HT-29 (cell line): ENCODE measurements at regions not wholly inside any gene's neighbourhood (a gene's known extent, or its start where the extent isn't known, plus 50 kb on each side); places are given as distances from the start of the nearest gene placed in this dataset.
A peak's percentile ranks its signal among the peaks of the same experiment; 100 is the strongest.
"Not testable (repeated sequence)": the region's sequence is repeated elsewhere in the genome, so short reads cannot be mapped to it uniquely, and the experiment has no call there.

Source experiments
- DNase-seq: peaks from one replicate; pipeline ENCODE4 v3.0.0-alpha.2; 2015; ENCODE audit warnings: low spot score

- DNase-seq = no peak
Observed at GRCh38 chr10:31123946-31124345, 92.3 kb upstream of the ZNF438 start.

GRCh38 chr10:31124852-31125251 lies 93.2 kb upstream of the ZNF438 start:
- DNase-seq = no peak

GRCh38 chr10:31125789-31126188 lies 94.1 kb upstream of the ZNF438 start:
- no peak for DNase-seq

GRCh38 chr10:31126593-31126992 lies 94.9 kb upstream of the ZNF438 start:
- DNase-seq = no peak

- no peak for DNase-seq
Observed at GRCh38 chr10:31128536-31128935, 96.9 kb upstream of the ZNF438 start.

DNA sequence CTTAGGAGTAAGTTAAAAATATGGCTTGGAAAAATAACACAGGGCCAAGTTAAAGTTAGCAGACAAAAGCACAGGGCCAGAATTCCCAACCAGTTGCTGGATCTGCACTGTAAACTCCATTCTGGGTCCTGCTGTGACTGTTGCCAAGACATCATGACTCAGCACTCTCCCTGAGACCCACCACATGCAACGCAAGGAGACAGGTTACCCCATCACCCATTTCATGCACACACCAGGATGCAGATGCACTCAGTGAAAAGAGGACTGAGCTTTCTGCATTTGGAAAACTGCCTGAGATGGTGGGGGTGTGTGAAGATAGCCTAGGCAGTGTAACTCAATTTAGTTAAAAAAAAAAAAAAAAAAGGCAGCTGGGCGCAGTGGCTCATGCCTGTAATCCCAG lies 97.6 kb upstream of the ZNF438 start:
- DNase-seq = no peak

DNA sequence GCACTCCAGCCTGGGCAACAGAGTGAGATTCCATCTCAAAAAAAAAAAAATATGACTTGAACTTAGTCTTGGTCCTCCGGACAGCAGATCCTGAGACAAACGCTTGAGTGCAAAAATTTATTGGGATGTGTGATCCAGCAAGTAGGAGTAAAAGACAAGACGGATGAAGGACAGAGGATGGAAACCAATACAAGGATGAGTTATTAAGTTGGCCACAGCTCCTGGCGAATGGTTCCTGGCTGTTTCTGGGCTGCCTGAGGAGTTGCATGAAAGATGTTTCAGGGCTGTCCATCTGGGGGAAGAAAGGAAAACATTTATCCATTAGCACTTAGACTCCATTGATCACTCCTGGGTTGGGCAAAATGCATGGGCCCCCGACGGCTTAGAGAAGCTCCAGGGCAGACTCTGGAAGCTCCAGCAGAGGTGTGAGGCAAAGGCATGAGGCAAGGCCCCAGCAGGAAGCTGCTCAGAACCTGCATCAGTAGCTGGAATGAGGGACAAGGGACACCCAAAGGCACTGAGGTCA lies 98.3 kb upstream of the ZNF438 start:
- no peak for DNase-seq

- DNase-seq = no peak
Observed at GRCh38 chr10:31130406-31130805, 98.7 kb upstream of the ZNF438 start.

GRCh38 chr10:31131251-31131650 lies 99.6 kb upstream of the ZNF438 start:
- no peak for DNase-seq

DNA sequence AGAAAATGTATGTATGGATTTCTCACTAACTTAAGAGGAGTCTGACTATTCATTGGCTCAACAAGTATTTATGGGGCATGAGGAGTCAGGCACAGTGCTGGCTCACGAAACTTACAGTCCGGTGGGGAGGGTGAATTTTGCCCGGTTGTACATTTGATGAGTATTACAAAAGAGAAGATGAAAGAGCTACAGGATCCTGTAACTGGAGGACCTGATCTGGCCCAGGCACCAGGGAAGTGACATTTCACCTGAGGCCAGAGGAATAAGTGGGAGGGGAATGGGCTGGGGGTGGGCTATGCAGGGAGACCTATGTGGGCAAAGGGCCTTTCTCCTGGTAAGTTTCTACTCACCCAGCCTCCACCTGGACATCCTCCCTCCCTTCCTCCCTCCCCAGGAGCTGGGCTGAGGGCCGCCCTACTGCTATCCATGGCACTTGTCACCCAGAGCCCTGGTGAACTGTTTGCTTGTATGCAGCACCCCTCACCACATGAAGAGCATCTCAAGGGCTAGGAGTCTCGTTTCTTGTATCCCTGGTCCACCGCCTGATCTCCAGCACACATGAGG lies 101.1 kb upstream of the ZNF438 start:
- no peak for DNase-seq

DNA sequence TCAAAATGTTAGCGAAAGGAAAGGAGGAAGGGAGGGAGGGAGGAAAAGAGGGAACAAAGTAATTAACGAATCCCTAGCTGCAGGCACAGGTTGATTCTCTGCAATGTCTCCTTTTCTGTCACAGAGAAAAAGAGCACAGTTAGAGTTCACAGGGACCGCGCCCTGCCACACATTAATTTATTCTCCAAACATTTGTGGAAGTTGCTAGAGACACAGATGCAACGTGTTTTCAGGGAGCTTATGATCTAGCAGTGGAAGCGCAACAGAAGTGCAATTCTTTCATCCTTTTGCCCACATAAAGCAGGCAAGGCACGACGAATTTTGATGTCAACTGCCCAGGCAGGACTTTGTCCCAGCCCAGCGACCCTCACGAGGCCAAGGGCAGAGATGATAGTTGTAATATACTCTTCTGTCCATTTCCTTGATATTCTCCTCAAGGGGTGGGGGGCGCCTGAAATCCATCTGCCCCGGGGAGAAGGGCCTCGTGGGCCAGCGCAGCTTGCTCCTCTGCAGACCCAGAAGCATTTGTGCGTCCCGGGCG lies 101.7 kb upstream of the ZNF438 start:
- no peak for DNase-seq

GRCh38 chr10:31133792-31134310 lies 102.2 kb upstream of the ZNF438 start:
- no peak for DNase-seq

DNA sequence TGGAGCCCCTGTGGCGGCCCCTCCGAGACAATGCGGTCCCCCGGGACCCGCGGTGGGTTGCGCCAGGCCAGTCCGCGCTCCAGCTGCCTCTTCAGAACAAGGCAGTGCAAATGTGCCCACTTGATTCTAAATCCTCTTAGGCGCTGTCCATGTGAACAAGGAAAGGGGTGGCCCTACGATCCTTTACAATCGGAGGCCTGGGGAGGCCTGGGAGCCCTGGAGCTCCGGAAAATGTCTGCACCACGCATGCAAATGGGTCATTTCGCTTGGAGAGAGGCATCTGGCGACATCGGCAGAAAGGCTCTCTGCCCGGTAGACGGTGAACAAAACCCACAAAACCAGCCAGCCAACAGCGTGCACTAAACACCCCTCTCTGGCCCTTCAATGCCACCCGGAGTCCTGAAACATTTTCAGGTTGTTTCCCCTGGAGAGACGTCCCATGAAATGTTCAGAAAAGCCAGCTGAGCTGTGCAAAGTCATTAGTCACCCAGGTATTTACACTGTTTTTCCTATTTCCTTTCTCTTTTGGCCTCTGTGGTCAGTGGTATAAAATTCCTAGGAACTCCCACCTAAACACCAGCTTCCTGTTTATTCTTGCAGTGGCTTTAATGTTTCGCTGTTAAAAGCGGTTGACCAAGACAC lies 102.8 kb upstream of the ZNF438 start:
- peak; percentile 67 for DNase-seq

- DNase-seq = peak; percentile 46
Observed at GRCh38 chr10:31135171-31135570, 103.5 kb upstream of the ZNF438 start.

DNA sequence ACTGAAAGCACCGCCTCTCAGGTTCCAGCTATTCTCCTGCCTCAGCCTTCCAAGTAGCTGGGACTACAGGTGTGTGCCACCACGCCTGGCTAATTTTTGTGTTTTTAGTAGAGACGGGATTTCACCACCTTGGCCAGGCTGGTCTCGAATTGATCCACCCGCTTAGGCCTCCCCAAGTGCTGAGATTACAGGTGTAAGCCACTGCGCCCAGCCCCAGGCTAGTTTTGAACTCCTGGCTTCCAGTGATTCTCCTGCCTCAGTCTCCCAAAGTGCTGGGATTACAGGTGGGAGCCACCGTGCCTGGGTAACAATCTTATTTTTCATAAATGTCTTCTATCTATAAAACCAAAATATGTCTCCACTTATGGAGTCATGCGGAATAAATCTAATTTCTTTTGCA lies 104.1 kb upstream of the ZNF438 start:
- DNase-seq = not testable (repeated sequence)

DNA sequence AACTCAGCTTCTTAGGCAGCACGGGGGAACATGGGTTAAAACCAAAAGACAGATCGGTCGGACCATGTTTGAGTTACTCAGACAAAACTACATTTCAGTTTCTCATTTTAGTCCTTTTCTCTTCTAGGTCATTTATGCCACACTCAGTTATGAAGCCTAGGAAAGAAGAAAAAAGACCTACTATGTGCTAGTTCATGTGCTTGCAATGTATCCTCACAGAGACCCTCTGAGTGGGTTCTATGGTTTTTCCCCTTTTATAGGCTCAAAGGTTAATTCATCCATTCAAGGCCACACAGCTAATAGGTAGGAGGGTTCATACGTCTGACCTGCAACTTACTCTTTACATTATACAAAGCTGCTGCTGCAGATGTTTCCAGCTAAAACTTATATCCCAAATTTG lies 104.7 kb upstream of the ZNF438 start:
- DNase-seq = no peak

DNA sequence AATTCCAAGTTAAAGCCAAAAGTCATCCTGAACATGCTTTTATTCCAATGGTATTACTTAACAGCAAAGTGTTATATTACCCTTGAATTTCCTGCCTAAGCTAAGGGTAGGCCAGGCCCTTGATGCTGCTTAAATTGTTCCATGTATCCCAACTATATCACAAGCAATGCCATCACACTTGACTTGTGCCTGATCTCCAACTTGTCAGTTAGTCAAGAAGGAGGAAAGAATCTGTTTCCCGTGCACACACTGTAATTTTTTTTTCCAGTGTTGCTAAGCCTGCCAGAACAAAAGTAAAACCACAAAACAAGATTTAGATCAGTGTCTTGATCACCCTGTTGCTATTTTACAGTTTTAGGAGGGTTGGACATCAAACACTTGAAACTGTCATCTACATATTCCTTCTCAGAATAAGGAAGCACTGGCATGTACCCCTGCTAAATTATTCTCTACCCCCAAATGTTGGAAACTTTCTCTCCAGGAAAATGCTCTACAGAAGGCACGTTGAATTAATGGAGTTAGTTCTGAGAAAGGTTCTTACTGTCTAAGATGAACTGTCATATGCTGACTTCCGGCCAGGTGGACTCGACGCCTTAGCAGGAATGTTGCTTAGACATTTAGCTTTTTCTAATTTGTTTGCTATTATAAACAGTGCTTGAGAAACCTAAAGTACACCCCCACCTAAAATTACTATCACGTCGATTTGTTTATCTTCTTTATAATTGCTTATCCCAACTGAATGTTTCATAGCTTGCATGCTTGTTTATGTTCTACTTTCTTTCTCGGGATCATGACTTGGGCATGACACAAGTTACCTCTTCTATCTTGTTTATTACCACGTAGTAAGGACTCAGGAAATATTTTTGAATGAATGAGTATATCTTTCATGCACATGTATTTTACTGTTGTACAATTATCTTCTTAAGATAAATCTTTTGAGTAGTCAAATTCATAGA lies 105.5 kb upstream of the ZNF438 start:
- DNase-seq = no peak

DNA sequence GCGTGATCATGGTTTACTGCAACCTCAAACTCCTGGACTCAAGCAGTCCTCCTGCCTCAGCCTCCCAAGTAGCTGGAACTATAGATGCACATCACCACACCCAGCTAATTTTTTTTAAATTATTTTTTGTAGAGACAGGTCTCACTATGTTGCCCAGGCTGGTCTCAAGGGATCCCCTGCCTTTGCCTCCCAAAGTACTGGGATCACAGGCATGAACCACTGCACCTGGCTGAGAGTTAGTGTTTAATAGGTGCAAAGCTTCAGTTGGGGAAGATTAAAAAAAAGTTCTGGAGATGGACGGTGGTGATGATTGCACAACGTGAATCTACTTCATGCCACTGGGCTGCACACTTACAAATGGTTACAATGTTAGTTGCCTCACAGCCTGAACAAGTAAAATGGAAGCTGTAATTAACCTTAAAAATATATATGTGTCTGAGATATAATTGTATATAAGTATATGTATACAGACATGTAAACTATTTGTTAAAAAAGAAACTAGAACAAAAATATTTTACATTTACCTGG lies 106.4 kb upstream of the ZNF438 start:
- no peak for DNase-seq

DNA sequence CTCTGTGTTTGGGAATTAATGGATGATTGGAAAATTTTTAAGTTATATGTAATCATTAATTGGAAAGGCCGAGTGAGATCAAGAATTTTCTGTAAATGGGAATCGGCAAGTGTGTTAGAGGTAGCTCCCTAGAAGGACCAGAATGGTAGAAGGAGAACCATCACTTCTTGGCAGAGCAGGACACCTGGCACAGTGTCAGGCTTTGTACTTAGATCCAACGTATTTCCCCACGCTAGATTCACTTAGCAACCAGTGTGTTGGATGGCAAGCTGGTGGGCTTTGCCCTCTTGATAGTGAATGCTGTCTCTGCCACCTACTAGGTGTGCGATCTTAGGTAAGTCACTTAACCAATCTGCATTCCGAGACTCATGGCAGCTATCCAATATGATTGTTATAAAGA lies 107.8 kb upstream of the ZNF438 start:
- DNase-seq = no peak

- DNase-seq = no peak
Observed at GRCh38 chr10:31140716-31141115, 109.1 kb upstream of the ZNF438 start.

DNA sequence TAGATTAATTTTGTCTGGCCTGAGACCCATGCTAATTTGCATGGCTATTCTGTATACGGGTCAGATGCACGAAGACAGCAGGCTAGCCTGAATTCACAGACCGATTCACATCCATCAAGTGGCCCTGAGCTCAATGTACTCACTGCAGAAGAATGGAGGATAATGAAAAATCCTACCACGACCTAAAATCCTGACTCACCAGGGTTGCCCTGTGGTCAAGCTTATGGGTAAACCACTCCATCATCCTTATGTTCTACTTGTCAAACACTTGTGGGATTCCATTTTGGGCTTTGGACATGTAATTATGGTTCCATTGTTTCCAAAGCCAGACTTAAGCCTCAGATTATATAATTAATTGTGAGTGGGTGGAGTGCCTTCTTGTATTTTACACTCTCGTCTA lies 110.4 kb upstream of the ZNF438 start:
- no peak for DNase-seq
